HG03565 (cell line): ENCODE measurements at regions not wholly inside any gene's neighbourhood (a gene's known extent, or its start where the extent isn't known, plus 50 kb on each side); places are given as distances from the start of the nearest gene placed in this dataset.

Source experiments
- ATAC-seq: cut with Tn5 transposase; IDR thresholded peaks from one replicate; pipeline ENCODE4 v1.9.1; 2021; ENCODE audit warnings: mild to moderate bottlenecking, moderate library complexity; ENCODE audit not compliant: unreplicated experiment

DNA sequence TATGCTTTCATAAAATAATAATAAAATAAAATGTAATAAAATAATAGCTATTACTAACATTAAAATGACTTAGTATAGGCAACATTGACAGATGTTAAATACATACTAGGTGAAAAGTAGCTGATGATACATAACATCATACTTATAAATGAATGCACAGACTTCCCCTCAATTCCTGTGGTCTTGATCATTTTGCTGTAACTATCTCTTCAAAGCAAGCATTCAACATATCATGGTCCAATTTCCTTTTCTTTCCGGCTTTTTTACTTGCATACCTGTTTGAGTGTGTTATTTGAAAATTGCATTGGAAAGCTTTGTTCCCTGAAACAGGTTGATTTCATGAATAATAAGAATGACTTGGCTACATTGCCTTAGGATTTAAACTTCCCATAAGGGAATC, 309.3 kb downstream of the HDGFL1 start:
- ATAC-seq, result no peak

DNA sequence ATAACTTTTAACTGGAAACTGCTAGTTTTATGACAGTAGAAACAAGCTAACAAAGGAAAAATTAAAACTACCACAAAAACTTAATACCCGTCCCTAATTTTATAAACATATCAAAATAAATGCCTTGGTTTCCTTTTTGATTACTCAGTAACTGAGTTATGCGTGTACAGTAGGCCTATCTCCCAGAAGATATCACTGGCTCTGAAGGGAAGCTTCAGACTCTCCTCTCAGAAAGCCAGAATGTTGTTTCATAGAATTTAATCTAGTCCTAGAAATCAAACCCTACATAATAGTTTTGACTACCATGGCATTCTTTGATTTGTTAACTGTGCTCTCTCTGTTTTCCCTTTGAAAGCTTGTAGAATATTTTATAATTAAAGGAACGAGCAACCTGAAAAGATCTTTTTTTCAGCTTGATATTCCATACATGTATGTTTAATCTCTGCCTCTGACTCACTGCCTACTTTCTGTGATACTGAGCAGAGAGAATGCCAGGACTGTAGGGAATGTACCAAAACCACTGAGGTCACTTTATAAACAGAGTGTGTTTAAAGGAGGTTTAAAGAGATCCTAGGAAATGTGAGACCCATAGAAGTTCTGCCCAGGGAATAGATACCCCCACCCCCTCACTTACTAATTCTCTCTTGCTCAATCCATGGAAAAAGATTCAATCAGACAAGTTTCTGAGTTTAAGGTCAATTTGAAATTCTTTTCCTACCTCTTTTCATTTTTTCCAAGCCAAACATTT, 311.5 kb downstream of the HDGFL1 start:
- no peak for ATAC-seq

DNA sequence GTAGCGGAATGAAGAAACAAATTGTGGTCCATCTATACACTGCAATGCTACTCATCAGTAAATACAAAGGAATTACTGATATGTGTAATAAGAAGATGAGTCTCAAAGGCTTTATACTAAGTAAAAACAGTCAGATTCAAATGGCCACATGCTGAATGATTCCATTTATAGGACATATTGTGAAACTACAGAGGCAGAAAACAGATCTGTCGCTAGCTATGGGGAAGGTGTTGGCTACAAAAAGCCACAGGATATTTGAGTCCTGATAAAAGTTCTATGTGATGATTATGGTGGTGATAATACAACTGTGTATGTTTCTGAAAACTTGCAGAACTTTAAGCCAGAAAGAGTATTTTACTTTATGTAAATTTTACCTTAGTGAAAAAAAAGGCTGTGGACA, 313.2 kb downstream of the HDGFL1 start:
- ATAC-seq, result no peak

DNA sequence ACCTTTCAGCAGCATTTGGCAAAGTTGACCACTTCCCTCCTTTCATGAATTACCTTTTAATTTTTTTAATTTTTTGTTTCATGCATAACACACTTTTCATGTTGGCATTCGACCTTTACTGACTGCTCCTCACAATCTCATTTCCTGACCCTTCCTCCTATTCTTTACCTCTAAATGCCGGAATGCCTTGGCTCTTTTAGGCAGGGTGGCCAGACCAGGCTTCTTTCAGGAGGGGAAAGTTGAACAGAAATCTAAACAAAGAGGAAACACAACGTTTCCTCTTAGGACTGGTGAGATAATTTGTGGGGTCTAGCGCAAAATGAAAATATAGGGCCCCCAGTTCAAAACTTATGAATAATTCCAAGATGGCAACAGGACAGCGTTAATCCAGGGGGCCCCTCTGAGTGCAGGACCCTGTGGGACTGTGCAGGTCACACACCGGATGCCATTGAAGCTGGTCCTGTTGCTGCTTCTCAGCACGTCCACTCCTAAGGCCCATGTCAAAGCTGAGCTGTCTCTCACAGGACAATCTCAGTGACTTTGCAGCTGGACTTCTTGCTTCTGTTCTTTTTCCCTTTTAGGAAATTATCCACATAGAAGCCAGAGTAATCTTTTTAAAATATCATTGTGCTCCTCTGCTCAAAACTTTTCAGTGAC, 313.8 kb downstream of the HDGFL1 start:
- ATAC-seq, result no peak

DNA sequence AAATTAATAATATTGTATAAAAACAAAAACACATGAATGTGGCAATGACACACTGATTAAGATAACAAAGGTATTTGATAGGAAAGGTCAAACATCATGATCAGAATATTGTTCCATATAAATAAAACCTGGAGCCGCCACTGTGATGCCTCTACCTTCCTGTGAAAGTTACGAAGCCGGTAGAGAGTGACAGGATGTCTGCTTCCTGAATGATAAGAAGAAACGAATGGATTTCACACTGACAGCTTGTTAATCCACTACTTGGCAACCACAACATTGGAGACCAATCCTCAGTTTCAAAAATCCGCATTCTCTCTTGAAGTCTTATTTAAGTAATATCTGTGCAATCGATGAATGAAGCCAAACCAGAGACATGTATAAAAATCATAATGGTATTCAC, 315.1 kb downstream of the HDGFL1 start:
- ATAC-seq, result no peak

- peak; percentile 54 for ATAC-seq
Observed at GRCh38 chr6:22886650-22887581, 317.6 kb downstream of the HDGFL1 start.

DNA sequence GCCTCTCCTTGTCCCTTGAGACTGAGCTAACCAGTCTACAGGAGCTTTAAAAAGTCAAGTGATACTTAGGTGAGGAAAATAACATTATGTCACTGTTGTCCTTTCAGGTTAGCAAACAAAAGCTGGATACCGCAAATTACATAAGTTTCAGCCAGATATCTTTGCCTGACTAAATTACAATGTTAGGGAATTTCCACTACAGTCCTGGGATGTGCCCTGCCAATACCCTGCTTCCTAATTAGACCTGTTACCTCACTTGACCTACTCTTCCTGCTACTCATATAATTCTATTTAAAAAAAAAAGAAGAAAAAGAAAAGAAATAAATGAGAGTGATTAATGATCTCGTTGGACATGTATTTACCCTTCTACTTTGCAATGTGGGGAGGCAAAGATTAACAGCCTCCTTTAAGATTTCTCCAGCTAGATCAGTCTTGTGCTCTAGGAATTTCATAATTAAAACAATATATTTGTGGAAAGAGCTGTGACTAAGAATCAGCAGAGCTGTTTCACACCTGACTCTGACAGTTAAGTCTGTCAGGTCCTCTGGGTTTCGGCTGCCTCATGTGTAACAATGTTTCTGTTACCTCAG, 318.9 kb downstream of the HDGFL1 start:
- no peak for ATAC-seq

DNA sequence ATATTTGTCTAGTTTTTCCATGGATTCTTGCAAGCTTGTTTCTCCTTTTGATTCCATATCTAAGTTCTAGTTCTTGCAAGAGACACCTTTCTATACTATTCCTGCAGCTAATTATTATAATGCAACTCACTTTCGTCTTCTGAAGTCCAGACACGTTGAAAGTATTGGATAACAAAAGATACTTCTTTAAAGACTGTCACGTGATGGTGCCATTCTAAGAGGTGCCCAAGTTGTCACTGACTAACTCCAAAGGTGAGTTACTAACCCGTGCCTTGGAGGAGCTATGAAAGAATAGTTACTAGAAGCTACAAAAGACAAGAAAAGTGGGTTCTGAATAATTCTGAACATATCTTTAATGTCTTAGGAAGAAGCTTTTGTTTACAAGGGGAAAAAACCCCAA, 322.6 kb downstream of the HDGFL1 start:
- no peak for ATAC-seq

GRCh38 chr6:22892452-22892851, 323.1 kb downstream of the HDGFL1 start:
- no peak for ATAC-seq

DNA sequence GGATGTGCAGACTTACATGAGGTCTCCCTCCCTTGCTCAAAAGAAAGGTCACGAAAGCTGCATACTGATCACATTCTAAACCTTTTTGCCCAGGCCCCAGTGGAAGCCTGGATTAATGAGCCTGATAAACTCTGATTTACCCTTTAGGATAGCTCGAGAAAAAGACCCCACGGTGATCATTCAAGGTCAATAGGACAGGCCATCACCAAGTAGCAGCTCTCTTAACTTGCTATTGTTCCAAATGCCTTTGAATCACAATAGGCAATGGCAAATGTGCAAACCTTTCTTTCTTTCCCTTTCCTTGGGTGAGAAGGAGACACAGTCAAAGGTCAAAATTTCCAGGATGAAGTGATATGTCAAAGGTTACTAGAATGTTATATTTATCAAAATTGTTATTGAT, 327.3 kb downstream of the HDGFL1 start:
- no peak for ATAC-seq

DNA sequence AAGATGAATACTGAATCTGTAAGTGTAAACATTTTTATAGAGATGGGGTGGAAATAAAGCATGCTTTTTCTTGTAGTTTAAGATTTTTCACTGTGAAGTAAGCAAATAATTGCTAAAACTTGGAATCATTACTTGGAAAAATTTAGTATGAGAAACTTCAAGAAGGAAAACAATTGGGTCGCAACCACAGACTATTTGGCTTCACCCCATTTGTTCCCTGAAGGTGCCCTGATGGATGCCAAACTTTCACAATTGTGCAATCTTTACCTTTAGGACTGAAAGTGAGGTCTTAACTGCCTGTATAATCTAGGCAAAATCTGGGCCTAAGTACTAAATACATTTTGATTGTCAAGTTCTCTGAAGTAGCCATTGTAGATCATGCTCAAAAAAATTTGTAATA, 330.1 kb downstream of the HDGFL1 start:
- no peak for ATAC-seq

GRCh38 chr6:22903826-22904225, 334.5 kb downstream of the HDGFL1 start:
- ATAC-seq, result no peak

DNA sequence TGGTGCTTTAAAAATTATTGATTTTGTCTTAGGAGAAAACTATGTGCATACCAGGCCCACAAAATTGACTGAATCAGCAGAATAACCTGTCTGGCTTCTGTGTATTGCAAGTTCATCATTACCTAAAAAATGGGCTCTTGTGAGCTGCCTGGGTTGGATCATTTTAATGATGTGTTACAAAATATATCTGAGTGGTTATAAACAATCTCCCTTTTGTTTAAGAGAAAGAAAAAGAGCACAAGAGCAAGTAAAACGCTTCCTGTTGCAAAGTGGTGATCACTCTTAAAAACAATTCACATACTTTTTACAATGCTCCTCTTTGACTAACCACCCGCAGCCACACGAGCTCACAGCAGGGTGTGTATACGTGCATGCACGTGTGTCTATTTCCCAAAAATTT, 335.1 kb downstream of the HDGFL1 start:
- ATAC-seq, result no peak

DNA sequence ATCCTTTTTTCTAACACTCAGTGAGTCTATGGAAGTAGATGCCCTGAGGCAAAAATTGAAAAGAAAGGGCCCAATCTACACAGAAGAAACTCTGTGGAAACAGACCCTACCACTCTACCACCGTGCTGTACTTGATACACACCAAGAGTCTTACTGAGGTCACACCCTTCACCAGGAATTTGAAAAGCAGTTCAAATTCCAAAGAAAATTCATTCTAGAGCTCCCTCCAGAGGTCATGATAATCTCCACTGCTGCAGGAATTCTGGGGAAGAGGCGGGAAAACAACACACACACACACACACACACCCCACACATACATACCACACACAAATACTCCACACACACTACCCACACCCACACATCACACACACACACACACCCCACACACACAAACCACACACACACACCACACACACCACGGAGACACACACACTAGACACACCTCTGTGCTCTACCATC, 336.8 kb downstream of the HDGFL1 start:
- no peak for ATAC-seq

DNA sequence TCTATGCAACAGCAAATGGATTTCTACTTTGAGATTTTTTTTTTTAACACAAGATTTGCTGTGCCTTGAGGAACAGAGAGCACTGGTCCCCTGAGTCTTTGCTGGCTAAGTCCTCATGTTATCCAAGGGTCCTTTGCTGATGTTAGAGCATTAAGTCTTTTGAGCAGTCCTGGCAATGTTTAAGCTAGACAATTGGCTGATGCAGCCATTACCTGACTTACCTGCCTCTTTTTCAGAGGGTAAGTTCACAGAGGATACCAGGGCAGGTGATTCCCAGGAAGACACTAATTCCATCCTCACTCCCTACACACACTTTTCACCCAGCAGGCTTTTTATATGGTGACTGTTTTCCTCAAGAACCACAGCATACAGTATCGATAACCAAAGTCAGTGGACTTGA, 337.7 kb downstream of the HDGFL1 start:
- ATAC-seq, result no peak

DNA sequence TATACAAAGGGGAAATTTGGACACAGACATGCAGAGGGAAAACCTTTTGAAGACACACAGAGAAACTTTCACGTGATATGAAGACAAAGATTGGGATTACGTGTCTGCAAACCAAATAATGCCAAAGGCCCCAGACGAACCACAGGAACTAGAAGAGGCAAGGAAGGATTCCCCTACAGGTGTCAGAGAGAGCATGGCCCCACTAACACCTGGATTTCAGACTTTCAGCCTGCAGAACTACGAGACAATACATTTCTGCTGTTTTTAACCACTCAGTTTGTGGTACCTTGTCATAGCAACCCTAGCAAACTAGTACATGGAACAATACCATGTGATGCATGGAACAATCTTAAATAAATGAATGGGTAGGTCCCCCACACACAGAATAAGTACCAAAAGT, 341.0 kb downstream of the HDGFL1 start:
- ATAC-seq, result no peak

DNA sequence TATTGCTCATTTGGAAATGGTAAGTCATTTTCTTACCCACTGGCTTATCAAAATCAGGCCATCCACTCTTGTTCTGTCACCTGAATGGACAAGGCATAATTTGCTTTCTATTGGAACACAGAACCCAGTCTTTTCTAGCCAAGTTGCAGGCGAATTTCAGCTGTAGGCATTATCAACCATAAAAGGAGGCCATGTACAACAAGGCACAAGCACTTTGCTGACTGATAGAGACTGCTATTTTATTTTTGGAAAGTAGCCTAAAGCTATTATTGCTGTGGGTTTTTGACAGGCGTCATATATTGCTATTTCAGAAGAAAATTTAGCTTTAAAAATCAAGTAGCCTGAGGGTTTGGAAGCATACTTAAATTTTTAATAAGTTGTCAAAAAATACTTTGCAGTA, 344.2 kb downstream of the HDGFL1 start:
- no peak for ATAC-seq

DNA sequence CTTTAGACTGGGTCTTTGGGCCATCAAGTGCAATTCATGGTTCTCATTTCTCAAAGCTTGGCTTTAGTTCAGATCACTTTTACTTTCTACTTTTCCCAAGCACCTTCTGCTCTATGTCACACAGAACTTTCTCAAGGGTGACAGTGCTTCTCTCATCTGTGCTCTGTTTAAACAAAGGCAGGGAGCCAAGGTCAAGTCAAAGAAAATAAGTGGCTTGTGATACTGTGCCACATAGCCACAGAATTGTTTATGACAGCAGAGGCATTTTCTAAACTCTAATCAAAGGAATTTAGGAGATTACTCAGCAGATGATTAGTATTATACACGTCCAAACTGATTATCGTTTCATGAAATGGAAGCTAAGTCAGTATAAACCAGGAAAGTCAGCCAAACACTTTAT, 348.0 kb downstream of the HDGFL1 start:
- no peak for ATAC-seq

GRCh38 chr6:22921828-22922227, 352.5 kb downstream of the HDGFL1 start:
- ATAC-seq, result no peak

DNA sequence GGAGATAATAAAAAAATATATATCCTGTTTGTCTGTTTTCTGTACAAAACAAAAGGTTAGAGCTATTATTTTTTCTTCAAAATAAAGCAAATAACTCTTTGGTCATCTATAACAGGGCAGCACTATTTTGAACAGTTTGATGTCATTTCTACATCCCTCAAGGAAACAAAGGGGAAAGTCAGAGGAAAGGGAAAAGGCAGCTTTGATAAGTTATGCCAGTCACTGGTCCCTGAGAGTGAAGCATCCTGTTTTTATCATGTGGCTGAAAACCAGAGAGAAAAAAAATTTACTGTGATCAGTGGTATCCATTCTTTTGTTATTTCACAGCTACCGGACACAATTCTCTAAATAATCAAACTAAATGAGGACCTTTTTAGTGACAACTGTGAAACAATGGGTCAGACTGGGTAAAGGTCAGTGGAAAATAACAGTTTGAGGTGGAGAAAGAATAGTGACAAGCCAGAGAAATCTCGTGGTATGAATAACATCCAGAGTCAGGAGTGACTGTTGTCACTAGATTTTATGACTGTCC, 356.0 kb downstream of the HDGFL1 start:
- ATAC-seq, result no peak
